ENCODE measurements at regions not wholly inside any gene's neighbourhood (a gene's known extent, or its start where the extent isn't known, plus 50 kb on each side); places are given as distances from the start of the nearest gene placed in this dataset.

GRCh38 chr3:71900057-71900456 lies 115.1 kb upstream of the PROK2 start:
- H2BK15ac ChIP-seq (ENCODE audit: low read depth, low read length): no peak overlapping the region
- H3K14ac ChIP-seq (replicated peaks; ENCODE audit: low read depth, low read length): no peak overlapping the region
- no peaks in the 10 kb centered on the region for H4K20me1 ChIP-seq (ENCODE audit: insufficient read depth, low read length)
- no peak for DNase-seq
- H3K9ac ChIP-seq (ENCODE audit: low read depth, low read length): no peak overlapping the region
- no peaks in the 10 kb centered on the region for H3K79me1 ChIP-seq (ENCODE audit: low read depth in 1 of 2, low read length in 2 of 2)
- H3K4ac ChIP-seq (ENCODE audit: low read depth, low read length): no peak overlapping the region
- H2BK5ac ChIP-seq (ENCODE audit: low read depth, low read length, poor library complexity, severe bottlenecking): no peak overlapping the region
- H4K91ac ChIP-seq (ENCODE audit: insufficient read depth, low read depth, low read length): no peak overlapping the region
- ChIA-PET CTCF (interaction anchor here (0.6 kb wide), 1 partner anchor 183 kb away, joined by 3 read pairs; no protein-coding TSS in a partner anchor), POLR2A (ENCODE audit: unreplicated experiment) (no interaction called here)
- peaks cover 2% of the 10 kb centered on the region; the same call in 1 of the 2 replicates for H3K27me3 ChIP-seq (ENCODE audit: control insufficient read depth, insufficient read depth, low read length)
- no peak for TF ChIP-seq NFE2L2 (IDR thresholded peaks at IDR 0.05; ENCODE audit: low read depth, low read length)
- no peak for TF ChIP-seq RFX5 (IDR thresholded peaks at IDR 0.05; ENCODE audit: low read depth, low read length)
- no peak for TF ChIP-seq ELK1 (IDR thresholded peaks at IDR 0.05; ENCODE audit: borderline replicate concordance, low read depth, low read length)
- TF ChIP-seq CEBPB (IDR thresholded peaks at IDR 0.05; ENCODE audit: low read depth, low read length): no peak
- TF ChIP-seq MXI1 (IDR thresholded peaks at IDR 0.05; ENCODE audit: borderline replicate concordance, low read depth, low read length): no peak
- TF ChIP-seq FOS (IDR thresholded peaks at IDR 0.05; ENCODE audit: low read depth, low read length): no peak
- no peak for TF ChIP-seq MAZ (IDR thresholded peaks at IDR 0.05; ENCODE audit: borderline replicate concordance, low read depth, low read length)
- no peak for TF ChIP-seq CTCF (conservative IDR thresholded peaks at IDR 0.05; ENCODE audit: low read depth, low read length)
- no peak for TF ChIP-seq USF2 (IDR thresholded peaks at IDR 0.05; ENCODE audit: low read depth, low read length)
- no peak for TF ChIP-seq BHLHE40 (IDR thresholded peaks at IDR 0.05; ENCODE audit: low read depth, low read length)
- TF ChIP-seq SMC3 (IDR thresholded peaks at IDR 0.05; ENCODE audit: low read depth, low read length): no peak
- no peak for TF ChIP-seq RCOR1 (IDR thresholded peaks at IDR 0.05; ENCODE audit: insufficient replicate concordance, low read length)
- TF ChIP-seq MAFK (IDR thresholded peaks at IDR 0.05; ENCODE audit: low read depth, low read length): no peak
- no peak for TF ChIP-seq CHD1 (IDR thresholded peaks at IDR 0.05; ENCODE audit: low read depth, low read length)
- TF ChIP-seq RAD21 (IDR thresholded peaks at IDR 0.05; ENCODE audit: low read length): no peak
- TF ChIP-seq POLR2A (IDR thresholded peaks at IDR 0.05; ENCODE audit: low read depth, low read length): no peak
- dilution Hi-C loops (cut with HindIII; ENCODE audit: low sequenced_read_pairs, unreplicated experiment) (no loop called here), in situ Hi-C loops (cut with MboI; ENCODE audit: low sequenced_read_pairs) (no loop called here), intact Hi-C loops (cut with micrococcal nuclease) (no loop called here)
- H3K4me3 ChIP-seq (ENCODE audit: insufficient read depth, low read depth, low read length): no peak overlapping the region
- no peak overlapping the region for H2BK120ac ChIP-seq (ENCODE audit: low read depth, low read length)
- H2AK9ac ChIP-seq (replicated peaks; ENCODE audit: low read depth, low read length, poor library complexity): no peak overlapping the region
- no peak overlapping the region for H2AK5ac ChIP-seq (ENCODE audit: low read depth, low read length)
- no peak overlapping the region for H2BK20ac ChIP-seq (ENCODE audit: low read depth, low read length)
- no peak overlapping the region for H4K8ac ChIP-seq (ENCODE audit: low read depth in 2 of 2, low read length in 2 of 2)
- H3K4me1 ChIP-seq (ENCODE audit: control insufficient read depth, insufficient read depth, low read length): no peaks in the 10 kb centered on the region
- ATAC-seq (ENCODE audit: low read depth): no peak
- H3K23ac ChIP-seq (ENCODE audit: low read depth, low read length): no peak overlapping the region
- H3K9me3 ChIP-seq (ENCODE audit: control insufficient read depth, insufficient read depth, low read length): no peaks in the 10 kb centered on the region
- no peak overlapping the region for H2AFZ ChIP-seq (replicated peaks; ENCODE audit: low read length, poor library complexity)
- no TSS peak for BruUV-seq (replicated peaks)
- no peak overlapping the region for H4K5ac ChIP-seq (ENCODE audit: low read depth, low read length)
- H3K4me2 ChIP-seq (ENCODE audit: low read depth, low read length): no peak overlapping the region
- H3K18ac ChIP-seq (ENCODE audit: low read depth, low read length): no peak overlapping the region
- H3K27ac ChIP-seq (ENCODE audit: insufficient read depth, low read length): no peak overlapping the region
- 40% methylated on average over 2 of the region's 2 CpGs; no CpG with 5 or more reads in 1 of the 2 experiments for WGBS, 2 experiments (ENCODE audit: extremely low coverage in 2 of 2, insufficient read length in 1 of 2)
- no peaks in the 10 kb centered on the region for H3K9me1 ChIP-seq (ENCODE audit: insufficient read depth, low read length)
- H3K56ac ChIP-seq (ENCODE audit: extremely low read depth, insufficient read depth, low read length): no peak overlapping the region
- no peaks in the 10 kb centered on the region for H3K36me3 ChIP-seq (ENCODE audit: control insufficient read depth, insufficient read depth, low read length)

All from IMR-90 (cell line).